ENCODE measurements at regions not wholly inside any gene's neighbourhood (a gene's known extent, or its start where the extent isn't known, plus 50 kb on each side); places are given as distances from the start of the nearest gene placed in this dataset.

DNA sequence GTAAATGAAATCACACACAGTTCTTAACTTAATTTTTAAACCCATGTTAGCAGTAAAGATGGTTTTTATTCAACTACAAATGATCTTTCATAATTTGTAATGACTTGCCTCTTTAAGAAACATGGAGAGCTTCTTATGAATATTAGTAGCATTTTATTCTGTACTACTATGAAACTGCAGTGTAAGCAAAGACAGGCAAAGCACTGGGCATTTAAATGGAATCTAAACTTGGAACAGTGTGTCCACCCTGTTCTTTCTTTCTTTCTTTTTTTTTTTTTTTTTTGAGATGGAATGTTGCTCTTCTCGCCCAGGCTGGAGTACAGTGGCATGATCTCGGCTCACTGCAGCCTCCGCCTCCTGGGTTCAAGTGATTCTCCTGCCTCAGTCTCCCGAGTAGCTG, 740.4 kb upstream of the IGFBP3 start:
- CTCF ChIA-PET, result interaction anchor here (0.6 kb wide), 1 partner anchor 830 kb away, joined by 4 read pairs; no protein-coding TSS in a partner anchor
- POLR2A ChIA-PET, result no interaction called here

GRCh38 chr7:46660402-46660980, 739.4 kb upstream of the IGFBP3 start:
- CTCF ChIA-PET, result no interaction called here
- POLR2A ChIA-PET, result no interaction called here

DNA sequence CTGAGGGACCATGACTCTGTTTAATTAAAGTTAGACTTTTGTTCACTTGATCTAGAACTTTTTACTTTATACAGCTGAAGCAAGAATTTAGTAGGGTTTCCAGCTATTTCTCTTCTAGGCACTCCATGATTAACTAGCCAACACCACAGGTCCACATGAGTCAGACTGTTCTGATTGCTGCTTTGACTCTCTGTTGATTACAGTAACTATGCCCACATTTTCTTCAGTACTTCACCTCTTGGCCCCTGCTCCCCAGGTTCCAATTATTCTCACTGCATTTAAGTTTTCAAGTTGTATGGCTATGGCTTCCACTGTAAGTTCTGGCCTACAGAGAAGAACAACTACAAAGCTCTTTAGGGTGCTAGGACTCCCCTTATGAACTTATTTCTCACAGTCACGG, 737.2 kb upstream of the IGFBP3 start:
- CTCF ChIA-PET, result no interaction called here
- POLR2A ChIA-PET, result no interaction called here

DNA sequence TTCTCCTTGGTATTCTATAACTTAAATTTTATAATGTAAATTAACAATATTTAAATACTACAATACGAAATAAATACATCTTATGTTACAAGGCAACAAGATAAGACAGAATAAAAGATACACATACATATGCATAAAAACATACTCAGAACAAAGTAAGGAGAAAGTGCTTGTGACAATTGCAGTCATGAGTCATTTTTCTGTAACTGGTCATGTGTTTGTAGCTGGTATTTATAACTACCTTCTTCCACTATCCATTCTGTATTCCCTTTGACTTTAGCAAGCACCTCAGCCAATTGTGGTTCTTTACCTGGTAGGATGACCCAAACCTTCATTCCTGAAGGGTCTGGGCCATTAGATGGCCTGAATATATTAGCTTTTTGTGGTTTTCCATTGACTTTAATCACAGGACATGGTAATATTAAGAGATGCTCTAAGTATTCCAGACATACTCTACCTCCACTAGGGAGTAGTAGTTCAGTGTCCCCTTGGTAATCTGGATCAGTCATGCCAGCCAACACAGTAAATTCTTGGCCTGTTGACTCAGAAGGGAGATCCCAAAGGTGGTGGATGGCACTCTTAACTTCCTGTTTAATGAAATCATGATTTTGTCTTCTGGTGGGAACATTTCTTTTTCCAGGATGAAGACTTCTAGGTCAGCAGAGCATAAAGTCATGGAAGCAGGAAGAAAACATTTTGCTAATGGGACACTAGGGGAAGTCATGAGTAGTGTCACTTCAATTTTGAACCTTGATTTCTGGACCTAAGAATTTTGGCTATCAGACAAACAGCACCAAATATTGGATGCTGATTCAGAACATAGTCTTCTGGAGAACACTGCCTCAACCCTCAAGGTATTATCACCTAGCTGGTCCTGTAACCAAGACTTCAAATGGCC, 733.7 kb upstream of the IGFBP3 start:
- POLR2A ChIA-PET, result no interaction called here

DNA sequence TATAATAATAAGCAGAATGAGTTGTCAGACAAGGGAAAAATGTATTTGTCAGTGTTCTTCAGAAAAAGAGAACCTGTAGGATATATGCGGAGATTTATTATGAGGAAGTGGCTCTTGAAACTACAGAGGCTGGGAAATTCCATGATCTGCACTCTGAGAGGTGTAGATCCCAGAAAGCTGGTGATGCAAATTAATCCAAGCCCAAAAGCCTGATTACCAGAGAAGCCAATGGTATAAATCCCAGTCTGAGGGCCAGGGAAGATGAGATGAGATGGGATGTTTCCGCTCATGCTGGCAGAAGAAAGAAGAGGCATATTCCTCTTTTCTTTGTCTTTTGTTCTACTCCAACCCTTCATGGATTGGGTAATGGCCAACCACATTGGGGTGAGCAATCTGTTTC, 732.8 kb upstream of the IGFBP3 start:
- CTCF ChIA-PET, result no interaction called here

More for the DNA sequence above, 733.7 kb upstream of the IGFBP3 start:
- CTCF ChIA-PET, result no interaction called here

GRCh38 chr7:46652317-46652716, 731.2 kb upstream of the IGFBP3 start:
- POLR2A ChIA-PET, result no interaction called here
- CTCF ChIA-PET, result no interaction called here

More for the DNA sequence above, 732.8 kb upstream of the IGFBP3 start:
- POLR2A ChIA-PET, result no interaction called here

GRCh38 chr7:46651561-46652088, 730.6 kb upstream of the IGFBP3 start:
- CTCF ChIA-PET, result no interaction called here
- POLR2A ChIA-PET, result no interaction called here

- CTCF ChIA-PET, result no interaction called here
- POLR2A ChIA-PET, result no interaction called here
Measured at GRCh38 chr7:46651070-46651469, 730.0 kb upstream of the IGFBP3 start.

GRCh38 chr7:46649876-46650275, 728.8 kb upstream of the IGFBP3 start:
- CTCF ChIA-PET, result no interaction called here
- POLR2A ChIA-PET, result no interaction called here

- CTCF ChIA-PET, result no interaction called here
- POLR2A ChIA-PET, result no interaction called here
Measured at GRCh38 chr7:46637793-46638735, 717.0 kb upstream of the IGFBP3 start.

DNA sequence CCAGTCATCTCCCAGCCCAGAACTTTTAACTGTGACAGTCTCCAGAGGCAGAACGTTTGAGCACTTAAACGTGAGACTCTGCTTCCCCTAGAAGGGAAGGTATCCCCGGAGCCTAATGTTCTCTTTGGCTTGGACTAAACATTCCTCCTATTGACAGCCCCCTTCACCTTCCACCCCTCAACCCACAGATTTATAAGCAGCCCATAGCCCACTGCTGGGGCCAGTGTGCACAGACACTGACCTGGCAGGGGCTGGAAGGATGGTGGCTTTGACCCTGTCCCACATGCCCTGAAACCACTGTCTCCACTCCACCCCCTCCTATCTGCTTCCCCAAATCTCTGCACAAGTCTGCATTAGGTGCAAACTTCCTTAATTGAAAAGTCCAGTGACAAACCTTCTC, 715.0 kb upstream of the IGFBP3 start:
- CTCF ChIA-PET, result no interaction called here
- POLR2A ChIA-PET, result no interaction called here

- ChIA-PET POLR2A (no interaction called here), CTCF (no interaction called here)
Measured at GRCh38 chr7:46633630-46634240, 712.7 kb upstream of the IGFBP3 start.

DNA sequence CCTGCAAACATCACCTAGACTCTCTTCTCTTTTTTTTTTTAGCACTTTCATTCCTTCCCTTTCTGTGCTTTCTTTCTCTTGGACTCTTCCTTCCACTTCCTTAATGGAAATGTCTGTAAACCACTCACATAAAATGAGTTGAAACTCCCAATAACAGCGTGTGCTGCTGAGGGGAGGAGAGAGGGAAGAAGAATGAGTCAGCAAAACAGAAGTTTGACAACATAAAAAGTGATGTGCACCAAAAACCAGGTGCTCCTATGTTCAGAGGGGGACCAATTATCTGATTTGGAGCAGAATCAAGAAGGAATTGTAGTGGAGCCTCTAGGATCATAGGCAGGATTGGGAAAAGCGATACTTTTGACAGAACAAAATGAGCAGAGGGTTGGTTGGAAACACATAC, 712.1 kb upstream of the IGFBP3 start:
- CTCF ChIA-PET, result no interaction called here
- POLR2A ChIA-PET, result no interaction called here

GRCh38 chr7:46630031-46630430, 709.0 kb upstream of the IGFBP3 start:
- ChIA-PET CTCF (no interaction called here), POLR2A (no interaction called here)

GRCh38 chr7:46628389-46628788, 707.3 kb upstream of the IGFBP3 start:
- ChIA-PET CTCF (no interaction called here), POLR2A (no interaction called here)

- CTCF ChIA-PET, result no interaction called here
Measured at GRCh38 chr7:46626691-46627310, 705.7 kb upstream of the IGFBP3 start.

DNA sequence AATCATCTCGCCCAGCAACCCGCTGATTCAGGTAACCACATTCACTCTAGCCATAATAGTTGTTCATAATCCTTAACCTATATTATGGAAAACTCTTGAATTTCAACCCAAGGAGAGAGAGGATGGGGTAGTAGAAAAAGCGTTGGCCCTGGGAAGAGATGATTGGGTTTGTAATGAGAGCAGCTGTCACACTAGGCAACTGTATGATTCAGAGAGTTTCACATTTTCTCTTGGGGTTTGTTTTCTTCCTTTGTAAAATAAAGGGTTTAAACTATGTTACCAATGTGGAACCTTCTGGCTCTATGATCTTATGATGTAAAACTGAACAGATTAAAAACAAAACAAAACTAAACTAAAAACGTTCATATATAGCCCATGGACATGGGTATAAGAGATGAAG, 705.2 kb upstream of the IGFBP3 start:
- POLR2A ChIA-PET, result no interaction called here

More at GRCh38 chr7:46626691-46627310, 705.7 kb upstream of the IGFBP3 start:
- POLR2A ChIA-PET, result no interaction called here

DNA sequence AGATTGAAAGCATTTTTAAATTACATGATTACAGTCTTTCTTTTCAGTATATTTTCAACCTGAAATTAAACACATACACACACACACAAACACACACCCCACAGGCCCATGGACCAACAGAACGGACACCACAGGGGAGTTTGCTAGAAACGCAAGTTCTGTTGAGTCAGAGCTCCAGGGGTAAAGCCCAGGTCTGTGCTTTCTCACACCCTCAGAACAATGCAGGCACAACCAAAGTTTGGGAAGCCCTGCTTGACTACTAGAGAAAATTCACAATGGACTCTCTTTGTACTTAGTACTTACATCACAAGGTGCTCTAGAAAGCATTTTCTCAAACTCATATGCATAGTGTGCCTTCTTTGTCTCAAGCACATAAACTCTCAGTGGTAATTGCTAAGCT, 704.0 kb upstream of the IGFBP3 start:
- CTCF ChIA-PET, result no interaction called here
- POLR2A ChIA-PET, result interaction anchor here (0.6 kb wide), 1 partner anchor 800 kb away, joined by 5 read pairs; no protein-coding TSS in a partner anchor

More for the DNA sequence above, 705.2 kb upstream of the IGFBP3 start:
- CTCF ChIA-PET, result no interaction called here

DNA sequence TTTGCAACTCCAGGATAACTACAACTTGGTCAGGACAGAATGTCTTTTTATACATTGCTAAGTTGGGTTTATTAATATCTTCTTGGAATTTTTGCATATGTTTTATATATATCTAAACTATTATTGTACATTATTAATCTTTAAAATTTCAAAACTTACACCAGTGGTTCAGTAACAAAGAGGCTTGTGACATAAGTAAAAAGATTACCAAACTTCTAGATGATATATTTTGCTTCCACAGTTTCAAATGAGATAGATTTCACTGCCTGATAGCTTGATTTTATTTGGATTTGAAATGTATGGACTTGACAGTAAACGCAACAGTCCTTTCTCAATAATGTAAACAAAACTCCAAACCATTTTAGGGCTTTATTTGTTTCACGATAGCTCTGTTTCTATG, 701.2 kb upstream of the IGFBP3 start:
- CTCF ChIA-PET, result no interaction called here
- POLR2A ChIA-PET, result no interaction called here

Data from activated CD8-positive, alpha-beta memory T cell treated with anti-CD3 and anti-CD28 coated beads for 36 hours (primary cell).